ENCODE measurements at regions not wholly inside any gene's neighbourhood (a gene's known extent, or its start where the extent isn't known, plus 50 kb on each side); places are given as distances from the start of the nearest gene placed in this dataset.

DNA sequence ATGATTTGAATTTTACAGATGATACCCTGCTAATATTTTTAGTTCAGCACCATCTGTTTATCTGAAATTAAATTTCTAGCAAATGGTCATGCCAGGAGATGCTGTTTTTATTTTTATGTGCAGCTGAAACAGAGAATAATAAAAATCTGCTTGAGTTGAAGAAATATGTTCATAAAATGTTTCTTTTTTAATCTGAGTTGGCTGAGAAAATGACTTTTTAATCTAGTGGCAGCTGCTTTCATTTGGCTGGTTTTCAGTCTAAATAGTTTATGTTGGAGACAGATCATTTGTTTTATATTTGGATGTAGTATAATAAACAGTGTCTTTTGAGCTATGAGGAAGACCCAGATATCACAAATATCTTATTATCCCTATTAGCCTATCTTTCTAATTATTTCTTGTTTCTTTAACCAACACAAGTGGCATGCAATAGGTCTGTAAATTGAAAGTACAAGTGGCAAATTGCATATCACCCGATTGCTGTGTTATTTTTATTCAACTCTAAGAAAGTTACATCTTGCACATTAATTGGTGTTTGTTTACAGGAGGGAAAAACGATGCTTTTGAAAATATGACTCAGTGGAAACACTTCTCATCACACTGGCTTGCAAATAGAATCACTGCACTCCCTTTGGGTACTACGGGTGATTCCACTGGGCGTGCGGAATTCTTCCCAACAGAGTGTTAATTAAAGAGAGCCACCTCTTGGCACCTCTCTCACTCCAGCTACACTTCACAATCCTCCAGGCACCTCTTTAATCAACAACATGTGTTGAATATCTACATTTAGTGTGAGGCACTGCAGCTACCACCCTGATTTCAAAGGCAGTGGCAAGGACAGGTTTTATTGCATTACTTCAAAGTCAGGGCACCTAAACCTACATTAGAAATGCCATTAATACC, 51.7 kb upstream of the AP1S2 start:
- WGBS (ENCODE audit: insufficient coverage): no CpG with 5 or more reads among the region's 5 CpGs
- no peak for DNase-seq

More for the DNA sequence above, 51.7 kb upstream of the AP1S2 start:
- Histone ChIP-seq H3K27ac (ENCODE audit: low read length) (no peak overlapping the region), H3K9me3 (replicated peaks; ENCODE audit: control insufficient read depth, low read depth, low read length) (no peaks in the 10 kb centered on the region), H3K36me3 (ENCODE audit: control insufficient read depth, insufficient read depth, low read length) (no peaks in the 10 kb centered on the region), H3K4me1 (ENCODE audit: control insufficient read depth, insufficient read depth, low read length) (no peaks in the 10 kb centered on the region), H3K27me3 (ENCODE audit: control insufficient read depth, insufficient read depth, low read length) (peaks cover 40% of the 10 kb centered on the region), H3K4me3 (ENCODE audit: low read length) (no peak overlapping the region)

Data from muscle of leg (tissue), 3 donors.